GM19372 (cell line): ENCODE measurements at regions not wholly inside any gene's neighbourhood (a gene's known extent, or its start where the extent isn't known, plus 50 kb on each side); places are given as distances from the start of the nearest gene placed in this dataset.

Experiments
- ATAC-seq: cut with Tn5 transposase; IDR thresholded peaks from one replicate; pipeline ENCODE4 v1.9.1; 2021; ENCODE audit warnings: mild to moderate bottlenecking, low read depth, moderate library complexity; ENCODE audit not compliant: unreplicated experiment

- no peak for ATAC-seq
These were observed 109.4 kb downstream of the RCN1 start for GRCh38 chr11:32200136-32200847.

GRCh38 chr11:32204751-32205150 lies 113.9 kb downstream of the RCN1 start:
- no peak for ATAC-seq

GRCh38 chr11:32210556-32210955 lies 119.7 kb downstream of the RCN1 start:
- no peak for ATAC-seq

DNA sequence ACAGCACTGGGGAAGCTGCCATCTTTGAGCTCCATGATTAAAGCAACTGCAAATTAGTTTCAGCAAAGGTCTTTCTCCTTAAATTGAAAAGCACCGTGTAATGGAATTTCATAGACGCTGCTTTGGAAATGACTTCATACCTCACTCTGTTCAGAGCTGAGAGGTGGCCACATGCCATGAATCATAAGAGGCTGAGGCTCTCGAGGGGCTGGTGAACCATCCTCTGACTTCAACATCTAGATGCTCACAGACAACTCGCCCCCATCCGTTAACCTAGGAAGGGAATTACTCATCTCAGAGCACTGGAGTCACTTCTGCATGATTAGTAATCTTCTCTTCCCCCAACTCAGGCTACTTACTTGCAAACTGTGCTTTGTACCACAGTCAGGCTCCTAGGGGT lies 122.3 kb downstream of the RCN1 start:
- no peak for ATAC-seq

DNA sequence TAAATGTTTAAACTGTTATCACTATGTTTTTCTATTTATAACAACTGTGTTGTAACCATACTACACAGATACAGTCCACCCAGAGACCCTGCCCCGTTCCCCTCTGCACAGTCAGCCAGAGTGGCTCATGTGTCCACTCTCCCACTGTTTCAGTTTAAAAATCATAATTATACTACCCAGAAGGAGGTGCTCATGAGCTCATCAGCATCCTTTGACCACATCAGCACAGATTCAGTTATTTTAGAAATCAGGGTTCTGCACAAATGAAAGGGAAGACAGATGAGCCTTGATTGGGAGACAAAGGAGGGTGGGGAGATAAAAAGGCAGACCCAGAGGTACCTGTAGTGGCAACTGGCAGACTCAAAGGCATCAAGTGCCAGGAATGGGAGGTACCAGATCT lies 124.3 kb downstream of the RCN1 start:
- ATAC-seq, result no peak

DNA sequence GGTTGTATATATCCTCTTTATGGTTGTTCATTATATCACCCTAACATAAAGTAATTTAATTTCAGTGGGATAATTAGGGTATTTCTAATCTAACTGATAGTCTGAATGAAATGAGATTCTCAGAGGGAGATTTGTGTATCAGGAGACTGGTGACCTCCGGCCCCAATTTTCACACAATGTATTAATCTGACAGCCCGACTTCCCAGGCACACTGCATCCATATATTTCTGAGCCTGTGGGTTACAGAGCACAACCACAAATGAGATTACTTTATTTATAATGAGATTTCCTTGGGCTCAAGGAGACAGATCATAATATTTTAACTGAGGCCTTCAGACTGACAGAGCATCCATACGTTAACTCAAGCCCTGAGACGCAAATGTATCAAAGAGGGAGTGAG lies 125.9 kb downstream of the RCN1 start:
- no peak for ATAC-seq

DNA sequence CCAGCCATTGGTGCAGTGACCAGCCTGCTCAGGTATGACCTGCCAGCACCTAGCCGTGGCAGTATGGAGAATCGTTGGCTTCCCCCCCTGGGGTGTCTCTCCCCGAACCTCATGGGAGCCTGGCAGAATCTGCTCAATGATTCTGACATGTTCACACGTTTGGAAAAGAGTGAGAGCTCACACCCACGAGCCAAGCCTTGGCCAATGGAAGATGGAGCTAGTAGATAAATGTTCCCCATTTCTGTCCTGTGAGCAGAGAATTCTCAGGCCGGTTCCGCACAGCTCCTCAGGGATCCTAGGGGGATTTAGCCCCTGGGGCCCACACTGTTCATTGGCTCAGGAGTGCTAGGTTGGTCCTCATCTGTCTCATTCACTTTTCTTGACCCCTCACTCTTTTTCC lies 128.4 kb downstream of the RCN1 start:
- no peak for ATAC-seq

- ATAC-seq, result no peak
These were observed 130.7 kb downstream of the RCN1 start for GRCh38 chr11:32221476-32222032.

GRCh38 chr11:32224580-32224979 lies 133.7 kb downstream of the RCN1 start:
- ATAC-seq, result no peak

- ATAC-seq, result no peak
These were observed 134.9 kb downstream of the RCN1 start for GRCh38 chr11:32225571-32226285.

- no peak for ATAC-seq
These were observed 135.6 kb downstream of the RCN1 start for GRCh38 chr11:32226480-32226879.

DNA sequence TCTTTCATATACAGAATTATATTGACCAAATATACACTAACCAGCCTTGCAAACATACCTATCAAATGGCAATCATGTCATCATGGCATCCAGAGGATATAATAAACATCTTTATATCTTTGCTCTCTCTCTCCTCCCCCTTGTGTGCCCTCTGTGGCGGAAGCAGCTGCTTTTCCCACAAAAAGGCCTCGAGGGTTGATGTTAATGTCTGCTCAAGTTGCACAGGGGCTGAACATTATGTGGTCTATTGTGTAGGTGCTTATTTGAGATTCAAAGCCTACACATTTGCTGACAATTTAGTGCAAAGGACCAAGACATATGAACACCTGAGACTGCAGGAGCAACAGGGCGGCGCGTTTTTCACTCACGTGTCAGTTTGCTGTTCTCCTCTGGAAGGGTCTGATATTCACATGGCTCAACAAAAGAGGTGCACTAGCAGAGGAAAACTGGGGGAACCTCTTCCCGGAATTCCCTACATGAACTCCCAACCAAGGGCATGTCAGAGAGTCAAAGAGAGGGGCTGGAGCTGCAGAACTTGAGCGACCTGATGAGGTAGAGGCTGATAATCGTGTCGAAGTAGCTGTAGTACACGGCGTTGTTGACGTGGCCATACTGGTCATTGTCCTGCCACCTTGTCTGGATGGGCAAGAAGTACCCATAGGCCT lies 138.8 kb downstream of the RCN1 start:
- no peak for ATAC-seq

- ATAC-seq, result peak; percentile 84
These were observed 141.1 kb downstream of the RCN1 start for GRCh38 chr11:32231909-32232493.

- no peak for ATAC-seq
These were observed 141.6 kb downstream of the RCN1 start for GRCh38 chr11:32232516-32232915.

GRCh38 chr11:32233276-32233675 lies 142.4 kb downstream of the RCN1 start:
- no peak for ATAC-seq

DNA sequence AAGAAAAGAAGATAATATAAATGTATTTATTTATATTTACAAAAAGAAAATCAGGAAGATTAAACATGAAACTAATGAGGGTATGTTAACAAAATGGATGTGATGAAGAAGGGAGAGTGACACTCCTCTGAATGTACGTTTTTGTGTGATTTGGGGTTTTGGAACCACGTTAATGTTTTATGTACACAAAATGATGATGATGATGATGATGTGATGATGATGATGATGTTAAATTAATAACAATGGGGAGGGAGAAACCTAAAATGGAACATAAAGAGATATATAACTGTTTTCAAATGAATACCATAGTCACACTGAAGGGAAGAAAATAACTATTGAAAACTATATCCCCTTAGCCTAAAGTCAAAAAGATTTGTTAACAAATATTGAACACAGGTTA lies 143.1 kb downstream of the RCN1 start:
- ATAC-seq, result no peak

DNA sequence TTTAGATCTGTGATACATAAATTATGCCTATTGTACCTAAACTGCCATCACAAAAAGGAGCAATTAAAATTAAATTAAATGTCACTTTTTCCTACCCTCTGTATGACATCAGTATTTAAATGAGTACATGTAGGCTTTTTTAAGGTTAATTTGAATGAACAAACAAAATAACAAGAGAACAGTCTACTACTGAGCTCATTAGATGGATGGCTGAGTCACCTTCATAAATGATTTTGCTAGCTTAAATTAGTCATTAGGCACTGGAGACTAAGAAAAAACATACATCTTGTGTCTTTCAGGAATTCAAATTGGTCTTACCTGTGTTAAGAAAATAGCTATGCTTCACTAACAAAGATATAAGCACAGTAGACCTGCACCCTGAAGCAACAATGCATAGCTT lies 153.6 kb downstream of the RCN1 start:
- no peak for ATAC-seq

GRCh38 chr11:32253706-32254105 lies 162.8 kb downstream of the RCN1 start:
- no peak for ATAC-seq

- no peak for ATAC-seq
These were observed 165.0 kb downstream of the RCN1 start for GRCh38 chr11:32255841-32256240.

DNA sequence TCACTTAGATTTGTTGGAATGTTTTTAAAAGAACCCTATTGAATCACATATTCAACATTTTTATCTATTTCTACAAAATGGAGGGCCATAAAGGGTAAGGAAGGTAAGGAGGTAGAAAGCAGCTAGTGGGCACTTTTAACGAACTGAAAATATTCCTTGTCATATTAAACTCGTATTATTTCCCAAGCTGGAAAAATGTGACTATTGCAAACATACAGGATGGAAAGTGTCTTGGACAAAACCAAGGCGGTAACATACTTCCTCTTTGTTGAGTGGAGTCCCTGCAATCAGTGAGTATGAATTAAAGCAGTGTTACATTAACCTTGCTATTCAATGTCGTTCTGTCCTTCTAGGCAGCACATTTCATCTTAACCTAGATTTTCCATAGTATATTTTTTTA lies 165.6 kb downstream of the RCN1 start:
- ATAC-seq, result no peak

DNA sequence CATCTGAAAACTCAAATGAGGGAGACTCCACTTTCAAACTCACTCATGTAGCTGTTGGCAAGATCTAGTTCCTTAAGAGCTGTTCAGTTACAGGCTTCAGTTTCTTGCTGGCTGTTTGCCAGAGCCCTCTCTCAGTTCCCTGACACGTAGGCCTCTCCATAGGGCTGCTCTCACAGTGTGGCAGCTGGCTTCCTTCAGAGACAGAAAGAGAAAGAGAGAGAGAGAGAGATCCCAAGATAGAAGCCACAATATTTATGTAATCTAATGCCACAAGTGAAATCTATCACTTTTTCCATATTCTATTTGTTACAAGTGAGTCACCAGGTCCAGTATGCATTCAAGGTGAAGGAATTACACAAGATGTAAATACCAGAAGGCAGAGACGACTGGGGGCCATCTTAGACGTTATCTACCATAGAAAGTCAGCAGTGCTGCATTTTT lies 168.8 kb downstream of the RCN1 start:
- peak; percentile 94 for ATAC-seq
